Neural cell (in vitro differentiated cells): ENCODE measurements at regions not wholly inside any gene's neighbourhood (a gene's known extent, or its start where the extent isn't known, plus 50 kb on each side); places are given as distances from the start of the nearest gene placed in this dataset.

ENCODE experiments used
- H2AFZ ChIP-seq: fragments of 200-600, 300-800 bp; sonication (generic), shearing (Covaris generic); 2 replicates; pipeline ENCODE4 v1.6.0; 2014; ENCODE audit warnings: low read depth, mild to moderate bottlenecking, antibody characterized with exemption, low read length, moderate library complexity
- H3F3A ChIP-seq: fragments of 200-600 bp; shearing (Covaris generic); 2 replicates; pipeline ENCODE4 v1.6.1; 2016; ENCODE audit warnings: mild to moderate bottlenecking, moderate library complexity, mixed read lengths, antibody characterized with exemption, low read length; ENCODE audit not compliant: insufficient read depth, poor library complexity, severe bottlenecking
- H3K27ac ChIP-seq: fragments of 200-600, 300-800 bp; sonication (generic), shearing (Covaris generic); 2 replicates; pipeline ENCODE4 v1.5.1; 2014; ENCODE audit warnings: mild to moderate bottlenecking, low read length, moderate library complexity
- H3K27me3 ChIP-seq: fragments of 300-800, 200-600 bp; sonication (generic), shearing (Covaris generic); 2 replicates; pipeline ENCODE4 v1.6.0; 2014; ENCODE audit warnings: mild to moderate bottlenecking, low read depth, low read length, moderate library complexity; ENCODE audit not compliant: insufficient read depth
- H3K36me3 ChIP-seq: fragments of 300-800, 200-600 bp; sonication (generic), shearing (Covaris generic); 2 replicates; pipeline ENCODE4 v1.5.1; 2014; ENCODE audit warnings: mild to moderate bottlenecking, antibody characterized with exemption, low read length, moderate library complexity; ENCODE audit not compliant: insufficient read depth
- H3K4me2 ChIP-seq: fragments of 300-800, 200-600 bp; sonication (generic), shearing (Covaris generic); 2 replicates; pipeline ENCODE4 v1.6.0; 2014; ENCODE audit warnings: mild to moderate bottlenecking, low read length
- H3K4me3 ChIP-seq: fragments of 300-800, 200-600 bp; sonication (generic), shearing (Covaris generic); 2 replicates; pipeline ENCODE4 v1.5.1; 2014; ENCODE audit warnings: mild to moderate bottlenecking, low read length, moderate library complexity
- H3K79me2 ChIP-seq: fragments of 200-600 bp; shearing (Covaris generic); replicated peaks from 2 replicates; pipeline ENCODE4 v1.6.0; 2014; ENCODE audit warnings: mild to moderate bottlenecking, low read length, moderate library complexity; ENCODE audit not compliant: insufficient read depth
- H3K9ac ChIP-seq: fragments of 300-800, 200-600 bp; sonication (generic), shearing (Covaris generic); 2 replicates; pipeline ENCODE4 v1.6.1; 2016; ENCODE audit warnings: mild to moderate bottlenecking, low read length, mixed read lengths
- H3K9me2 ChIP-seq: fragments of 200-600 bp; shearing (Covaris generic); 2 replicates; pipeline ENCODE4 v1.6.1; 2016; ENCODE audit warnings: mild to moderate bottlenecking, low read length, mixed read lengths; ENCODE audit not compliant: insufficient read depth
- H3K9me3 ChIP-seq: fragments of 200-600, 300-800 bp; sonication (generic), shearing (Covaris generic); 2 replicates; pipeline ENCODE4 v1.6.1; 2016; ENCODE audit warnings: mild to moderate bottlenecking, mixed run types, low read length, moderate library complexity, mixed read lengths
- H4K20me1 ChIP-seq: fragments of 200-600 bp; shearing (Covaris generic); 2 replicates; pipeline ENCODE4 v1.6.1; 2016; ENCODE audit warnings: mild to moderate bottlenecking, mixed run types; ENCODE audit not compliant: insufficient read depth
- CTCF ChIP-seq: fragments of 450-650 bp; IDR thresholded peaks from 2 replicates; pipeline ENCODE4 v1.5.1; 2014; ENCODE audit warnings: antibody characterized with exemption, mild to moderate bottlenecking, moderate library complexity; ENCODE audit not compliant: poor library complexity, severe bottlenecking
- EP300 ChIP-seq: fragments of 450-650 bp; conservative IDR thresholded peaks from 2 replicates; pipeline ENCODE4 v1.6.1; 2014; ENCODE audit warnings: antibody characterized with exemption, mild to moderate bottlenecking, moderate library complexity; ENCODE audit not compliant: poor library complexity, severe bottlenecking
- EZH2 ChIP-seq: fragments of 200-600, 300-800 bp; shearing (Covaris generic), sonication (generic); IDR thresholded peaks from 2 replicates; pipeline ENCODE4 v1.6.1; 2014; ENCODE audit warnings: antibody characterized with exemption, low read length, borderline replicate concordance, mild to moderate bottlenecking; ENCODE audit not compliant: insufficient read depth, poor library complexity, severe bottlenecking
- MXI1 ChIP-seq: fragments of 450-650 bp; conservative IDR thresholded peaks from 2 replicates; pipeline ENCODE4 v1.6.1; 2014; ENCODE audit warnings: antibody characterized with exemption, mild to moderate bottlenecking; ENCODE audit not compliant: poor library complexity, severe bottlenecking
- POLR2AphosphoS5 ChIP-seq: IDR thresholded peaks from 2 replicates; pipeline ENCODE4 v1.6.1; 2012
- RAD21 ChIP-seq: fragments of 450-650 bp; conservative IDR thresholded peaks from 2 replicates; pipeline ENCODE4 v1.6.1; 2014; ENCODE audit warnings: antibody characterized with exemption, mild to moderate bottlenecking, moderate library complexity
- REST ChIP-seq: IDR thresholded peaks from 2 replicates; pipeline ENCODE4 v1.6.1; 2012; ENCODE audit warnings: borderline replicate concordance
- SMC3 ChIP-seq: fragments of 450-650 bp; conservative IDR thresholded peaks from 2 replicates; pipeline ENCODE4 v1.6.1; 2014; ENCODE audit warnings: antibody characterized with exemption, mild to moderate bottlenecking, moderate library complexity; ENCODE audit not compliant: poor library complexity
- TAF1 ChIP-seq: IDR thresholded peaks from 2 replicates; pipeline ENCODE4 v1.6.1; 2012; ENCODE audit warnings: low read depth

- Histone ChIP-seq H3F3A (no peaks in the 10 kb centered on the region), H3K27ac (no peak overlapping the region), H3K9me2 (no peaks in the 10 kb centered on the region), H3K4me2 (no peak overlapping the region), H3K9ac (no peak overlapping the region), H3K9me3 (no peaks in the 10 kb centered on the region), H3K27me3 (no peaks in the 10 kb centered on the region), H3K36me3 (no peaks in the 10 kb centered on the region), H2AFZ (no peak overlapping the region), H3K79me2 (no peaks in the 10 kb centered on the region), H3K4me3 (no peak overlapping the region), H4K20me1 (no peaks in the 10 kb centered on the region)
- TF ChIP-seq MXI1 (no peak), RAD21 (no peak), POLR2AphosphoS5 (no peak), EZH2 (no peak), CTCF (no peak), SMC3 (no peak), REST (no peak), EP300 (no peak), TAF1 (no peak)
These were observed 228.8 kb downstream of the SNX18 start for GRCh38 chr5:54746346-54746745.

GRCh38 chr5:54745599-54745998, 228.0 kb downstream of the SNX18 start:
- Histone ChIP-seq H3K4me2 (no peak overlapping the region), H3K4me3 (no peak overlapping the region), H3K9me2 (no peaks in the 10 kb centered on the region), H3K9ac (no peak overlapping the region), H3K9me3 (no peaks in the 10 kb centered on the region), H3F3A (no peaks in the 10 kb centered on the region), H4K20me1 (no peaks in the 10 kb centered on the region), H3K36me3 (no peaks in the 10 kb centered on the region), H3K27ac (no peak overlapping the region), H3K27me3 (no peaks in the 10 kb centered on the region), H3K79me2 (no peaks in the 10 kb centered on the region), H2AFZ (no peak overlapping the region)
- TF ChIP-seq CTCF (no peak), TAF1 (no peak), RAD21 (no peak)
